NCI-H128 (cell line): ENCODE measurements at regions not wholly inside any gene's neighbourhood (a gene's known extent, or its start where the extent isn't known, plus 50 kb on each side); places are given as distances from the start of the nearest gene placed in this dataset.

ENCODE experiments used
- DNase-seq: peaks from one replicate; lab custom pipeline; 2025; ENCODE audit not compliant: unreplicated experiment; lab: John Stamatoyannopoulos, UW

DNA sequence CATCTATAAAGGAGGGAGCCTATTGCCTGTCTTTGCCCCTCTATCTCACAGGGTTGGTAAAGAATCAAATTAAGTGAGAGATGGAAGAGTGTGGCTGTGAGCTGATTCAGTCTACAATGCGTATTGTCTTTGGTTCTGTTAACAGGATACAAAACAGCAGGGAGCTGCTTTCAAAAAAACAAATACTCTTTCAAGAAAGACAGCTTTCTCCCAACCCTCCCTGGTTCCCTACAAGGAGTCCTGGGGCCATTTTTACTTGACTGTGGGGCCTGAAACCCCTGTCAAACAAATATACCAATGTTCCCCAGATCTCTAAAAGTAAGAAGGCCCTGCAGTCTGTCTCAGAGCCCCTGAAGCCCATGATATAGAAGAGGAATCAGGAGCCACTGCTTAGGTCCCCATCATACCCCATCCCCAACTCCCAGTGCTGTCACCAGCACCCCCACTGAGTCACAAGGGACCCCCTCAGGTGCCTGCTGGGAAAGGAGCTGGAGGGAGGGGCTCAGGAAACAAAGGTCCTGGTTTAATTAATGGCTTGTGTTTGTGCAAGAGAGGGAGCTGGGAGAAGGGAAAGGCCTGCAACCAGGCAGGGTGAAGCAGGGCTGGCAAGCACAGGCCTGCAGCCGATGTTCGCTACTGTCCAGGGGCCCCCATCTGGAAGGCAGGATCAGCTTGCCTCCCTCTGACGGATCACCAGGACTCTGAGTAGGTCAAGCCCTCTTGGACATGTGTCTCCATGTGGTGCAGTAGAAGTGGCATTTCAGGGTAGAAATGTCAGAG, 182.0 kb upstream of the GHITM start:
- no peak for DNase-seq

- DNase-seq: no peak
These were observed 180.0 kb upstream of the GHITM start for GRCh38 chr10:83959328-83959727.

GRCh38 chr10:83960125-83960524, 179.2 kb upstream of the GHITM start:
- DNase-seq: no peak

GRCh38 chr10:83961620-83962019, 177.7 kb upstream of the GHITM start:
- DNase-seq: no peak

- DNase-seq: no peak
These were observed 175.9 kb upstream of the GHITM start for GRCh38 chr10:83963446-83963845.

- no peak for DNase-seq
These were observed 173.8 kb upstream of the GHITM start for GRCh38 chr10:83965473-83965872.

- no peak for DNase-seq
These were observed 171.3 kb upstream of the GHITM start for GRCh38 chr10:83968052-83968451.

DNA sequence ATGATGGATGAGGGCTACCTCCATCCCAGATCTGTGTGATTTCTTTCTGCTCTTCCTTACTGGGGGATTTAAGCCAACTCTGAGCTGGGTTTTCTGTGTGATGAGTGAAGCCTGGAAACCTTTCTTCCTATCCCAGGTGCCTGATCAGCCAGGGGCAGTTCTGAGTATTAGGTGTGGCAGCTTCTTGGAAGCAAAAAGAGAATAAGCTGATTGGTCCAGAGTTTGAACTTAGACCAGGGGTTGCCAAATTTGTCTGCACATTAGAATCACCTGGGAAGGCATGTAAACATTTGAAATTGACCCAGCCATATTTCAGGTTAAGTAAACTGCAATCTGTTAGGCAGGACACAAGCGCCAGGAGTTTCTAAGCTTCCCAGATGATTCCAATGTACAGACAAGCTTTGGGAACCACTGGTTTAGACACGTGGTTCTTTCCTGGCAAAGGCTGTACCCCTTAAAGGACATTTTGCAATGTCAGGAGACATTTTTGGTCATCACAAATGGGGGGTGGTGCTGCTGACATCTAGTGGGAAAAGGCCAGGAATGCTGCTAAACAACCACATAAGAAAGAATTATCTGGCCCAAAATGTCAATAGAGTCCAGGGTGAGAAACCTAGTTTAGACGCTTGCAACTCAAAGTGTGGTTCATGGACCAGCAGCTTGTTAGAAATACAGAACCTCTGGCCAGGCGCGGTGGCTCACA, 160.5 kb upstream of the GHITM start:
- no peak for DNase-seq

DNA sequence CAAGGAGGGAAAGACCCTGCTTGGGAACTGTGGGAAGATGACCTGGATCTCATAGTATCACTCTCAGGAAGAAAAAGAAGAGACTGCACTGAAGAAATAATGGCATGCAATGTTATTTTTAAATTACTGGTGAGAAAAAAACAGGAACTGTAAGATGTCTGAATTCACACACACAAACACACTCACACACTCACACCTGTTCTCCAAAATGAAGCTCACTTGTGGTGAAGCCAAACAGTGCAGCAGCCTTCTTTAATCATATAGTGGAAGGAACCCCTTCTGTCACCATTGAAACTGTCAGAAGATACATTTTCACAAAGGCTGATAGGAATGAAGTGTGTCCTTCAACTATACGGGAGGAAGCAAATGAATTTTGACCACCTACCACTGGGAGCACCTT, 156.5 kb upstream of the GHITM start:
- no peak for DNase-seq

DNA sequence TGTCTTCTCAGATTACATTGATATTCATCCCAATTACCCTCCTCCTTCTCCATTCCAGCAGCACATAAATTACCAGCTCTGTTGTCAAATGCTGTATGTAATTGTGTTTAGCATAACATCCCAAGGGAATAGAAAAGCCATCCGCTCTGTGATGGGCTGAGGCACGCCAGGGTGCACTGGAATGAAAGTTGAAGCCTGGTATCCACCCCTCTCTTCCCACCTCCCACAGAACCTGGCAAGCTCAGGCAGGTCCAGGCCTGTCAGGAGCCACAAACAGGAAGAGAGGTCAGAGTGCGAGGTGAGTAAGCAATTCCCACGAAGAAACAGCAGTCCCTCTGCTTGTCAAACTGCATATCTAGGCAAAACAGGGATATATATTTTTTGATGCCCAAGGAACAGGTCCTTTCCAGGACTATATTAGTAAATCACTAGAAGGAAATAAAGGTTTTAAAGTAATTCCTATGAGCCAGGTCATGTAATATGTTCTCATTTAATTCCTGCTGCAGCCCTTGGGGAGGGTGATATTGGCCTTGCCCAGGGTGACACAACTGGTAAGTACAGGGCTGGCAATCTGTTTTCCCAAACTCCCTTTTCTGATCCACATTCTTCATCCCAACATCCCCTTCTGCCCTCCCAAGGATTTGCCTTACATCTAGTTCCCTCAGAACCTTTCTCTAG, 155.6 kb upstream of the GHITM start:
- DNase-seq: no peak

DNA sequence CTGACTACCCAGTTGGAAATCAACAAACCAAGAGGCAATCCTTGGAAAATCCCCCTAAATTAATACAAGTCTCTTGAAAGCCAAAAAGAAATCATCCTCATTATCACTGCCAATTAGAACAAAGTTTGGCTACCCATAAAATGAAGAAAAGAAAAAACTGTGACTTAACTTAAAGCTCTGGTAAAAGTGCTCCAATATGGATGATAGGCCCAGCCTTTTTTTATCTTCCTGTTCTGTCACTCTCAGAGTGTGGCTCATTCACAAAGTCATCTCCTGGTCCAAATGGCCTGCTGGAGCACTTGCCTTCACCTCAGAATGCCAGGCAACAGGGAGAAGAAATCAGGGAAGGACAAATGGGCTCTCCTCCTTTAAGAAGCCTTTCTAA, 155.1 kb upstream of the GHITM start:
- DNase-seq: no peak

DNA sequence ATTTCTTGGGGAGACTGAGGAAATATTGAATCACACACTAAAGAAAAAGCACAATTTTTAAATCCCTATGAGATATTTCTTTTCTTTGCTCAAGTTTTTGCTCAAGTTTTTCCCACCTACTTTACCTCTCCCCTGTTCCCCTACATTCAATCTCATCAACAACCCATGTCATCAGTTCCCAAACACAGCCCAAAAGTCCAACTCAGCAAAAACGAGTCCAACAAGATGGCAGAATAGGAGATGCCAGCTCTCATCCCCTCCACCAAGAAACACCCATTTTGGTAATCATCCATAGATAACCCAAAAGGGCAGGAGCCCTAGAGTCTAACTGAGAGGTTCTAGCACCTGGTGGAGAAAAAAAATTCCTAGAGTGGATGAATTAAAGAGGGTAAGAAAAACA, 152.5 kb upstream of the GHITM start:
- no peak for DNase-seq

DNA sequence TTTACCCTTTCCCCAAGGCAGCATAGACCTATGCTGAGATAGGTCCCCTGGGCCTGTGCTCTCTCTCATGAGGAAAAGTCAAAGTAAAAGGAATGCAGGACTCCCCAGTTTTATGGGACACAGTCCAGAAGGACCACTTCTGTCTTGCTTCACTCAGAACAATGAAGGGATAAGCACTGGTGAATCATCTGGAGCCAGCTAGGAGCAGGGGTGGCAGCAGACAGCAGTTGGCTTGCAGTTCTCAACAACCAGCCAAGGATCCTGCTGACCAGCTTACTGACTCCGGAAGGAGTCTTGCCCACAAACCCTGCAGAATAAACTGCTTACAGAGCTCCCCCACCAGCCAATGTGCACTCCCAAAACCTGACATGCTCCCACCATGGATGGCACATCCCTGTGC, 152.1 kb upstream of the GHITM start:
- DNase-seq: no peak

GRCh38 chr10:83988435-83988834, 150.9 kb upstream of the GHITM start:
- no peak for DNase-seq

GRCh38 chr10:83990126-83990525, 149.2 kb upstream of the GHITM start:
- DNase-seq: no peak

GRCh38 chr10:83991986-83992753, 147.1 kb upstream of the GHITM start:
- DNase-seq: no peak

GRCh38 chr10:83994325-83994724, 145.0 kb upstream of the GHITM start:
- no peak for DNase-seq

DNA sequence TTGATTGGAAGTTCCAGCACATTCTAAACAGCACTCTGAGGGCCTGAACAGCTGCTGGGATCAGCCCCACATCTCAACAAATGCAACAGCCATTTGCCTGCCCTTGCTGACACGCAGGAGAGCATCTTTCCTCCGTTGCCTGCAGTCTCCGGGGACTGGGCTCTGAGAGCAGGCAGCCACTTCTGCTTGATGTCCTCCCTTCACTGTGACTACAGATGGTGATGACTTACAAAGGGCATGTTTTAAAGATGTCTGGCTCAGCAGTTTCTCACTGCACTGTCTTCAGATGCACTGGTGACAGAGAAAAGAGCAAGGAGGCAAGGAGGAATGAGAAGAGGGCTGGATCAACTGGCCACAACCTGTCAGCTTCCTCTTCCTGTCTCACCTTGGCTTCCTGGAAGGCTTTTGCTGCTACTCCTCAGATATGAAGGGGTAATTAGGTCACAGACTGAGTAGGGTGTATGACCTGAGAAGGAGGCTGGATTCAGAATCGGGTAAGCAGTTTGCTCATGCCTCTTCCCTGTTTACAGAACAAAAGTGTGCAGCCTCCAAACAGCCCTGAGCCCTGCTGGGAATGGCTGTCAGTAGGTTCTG, 143.5 kb upstream of the GHITM start:
- DNase-seq: no peak

GRCh38 chr10:84004221-84004620, 135.1 kb upstream of the GHITM start:
- no peak for DNase-seq

DNA sequence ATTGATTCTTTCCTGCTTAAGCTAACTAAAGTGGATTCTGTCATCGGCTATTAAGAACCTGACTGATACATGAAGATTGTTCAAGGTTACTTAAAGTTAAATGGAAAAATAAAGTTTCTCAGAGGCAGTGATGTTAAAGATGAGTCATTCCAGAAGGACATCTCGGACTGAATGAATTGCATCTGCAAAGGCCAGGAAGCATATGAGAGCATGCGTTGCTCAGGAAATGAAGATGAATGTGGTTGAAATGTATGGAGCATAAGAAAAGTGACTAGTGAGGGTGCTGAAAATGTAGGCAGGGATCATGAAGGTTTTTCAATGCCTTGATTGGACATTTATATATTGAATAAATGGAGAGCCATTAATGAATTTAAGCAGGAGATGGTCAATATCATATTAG, 133.9 kb upstream of the GHITM start:
- DNase-seq: no peak

GRCh38 chr10:84007482-84007881, 131.8 kb upstream of the GHITM start:
- DNase-seq: no peak
